GM21737 (cell line): ENCODE measurements at regions not wholly inside any gene's neighbourhood (a gene's known extent, or its start where the extent isn't known, plus 50 kb on each side); places are given as distances from the start of the nearest gene placed in this dataset.

Experiments used
- ATAC-seq: cut with Tn5 transposase; IDR thresholded peaks from one replicate; pipeline ENCODE4 v1.9.1; 2021; ENCODE audit warnings: mild to moderate bottlenecking, moderate library complexity; ENCODE audit not compliant: unreplicated experiment

DNA sequence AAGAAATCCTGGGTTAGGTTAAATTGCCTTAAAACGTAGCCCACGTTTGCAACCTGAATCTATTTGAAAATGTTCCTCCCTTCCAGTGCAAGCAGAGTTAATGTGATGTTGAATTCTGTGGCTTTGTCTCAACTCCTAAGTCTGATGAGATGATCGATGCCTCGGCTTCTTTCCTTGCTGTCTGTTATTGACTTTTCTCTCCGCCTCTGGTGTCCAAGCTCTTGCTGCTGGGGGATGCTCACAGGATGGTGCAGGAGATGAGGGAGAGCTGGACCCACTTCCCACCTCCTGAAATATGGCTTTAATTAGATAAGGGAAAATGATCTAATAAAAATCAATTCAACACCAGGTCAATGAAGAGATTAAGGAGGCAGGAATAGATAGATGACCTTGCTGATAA lies 407.9 kb upstream of the RGMA start:
- no peak for ATAC-seq

DNA sequence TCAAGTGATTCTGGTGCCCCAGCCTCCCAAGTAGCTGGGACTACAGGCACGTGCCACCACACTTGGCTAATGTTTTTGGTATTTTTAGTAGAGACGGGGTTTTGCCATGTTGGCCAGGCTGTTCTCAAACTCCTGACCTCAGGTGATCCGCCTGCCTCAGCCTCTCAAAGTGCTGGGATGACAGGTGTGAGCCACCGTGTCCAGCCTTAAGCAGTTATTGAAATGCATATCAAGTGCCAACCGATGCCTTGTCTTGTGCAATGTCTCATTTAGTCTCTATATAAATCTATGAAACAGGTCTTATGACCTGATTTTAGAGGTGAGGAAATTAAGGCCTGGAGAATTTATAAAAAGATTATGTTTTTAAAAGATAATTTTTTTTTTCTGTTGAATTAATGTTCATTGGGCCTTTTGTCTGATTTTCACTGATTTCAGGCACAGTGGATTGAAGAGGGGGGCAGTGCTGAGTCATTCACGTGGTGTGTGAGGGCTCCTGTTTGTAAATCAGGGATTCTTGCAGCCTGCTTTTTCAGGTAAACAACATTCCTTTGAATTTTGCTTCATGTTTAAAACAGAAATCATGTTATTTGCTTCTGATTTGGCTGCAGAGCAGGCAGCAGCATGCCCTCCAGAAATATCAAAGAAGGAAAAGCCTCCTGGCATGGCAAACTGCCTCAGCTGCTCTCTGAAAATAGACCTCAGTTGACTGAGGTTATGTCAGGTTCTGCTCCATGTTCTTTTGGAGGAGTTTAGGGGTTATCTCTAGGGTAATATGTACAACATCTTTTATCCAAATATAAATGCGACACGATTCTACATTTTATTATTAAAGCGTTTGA lies 407.0 kb upstream of the RGMA start:
- no peak for ATAC-seq

DNA sequence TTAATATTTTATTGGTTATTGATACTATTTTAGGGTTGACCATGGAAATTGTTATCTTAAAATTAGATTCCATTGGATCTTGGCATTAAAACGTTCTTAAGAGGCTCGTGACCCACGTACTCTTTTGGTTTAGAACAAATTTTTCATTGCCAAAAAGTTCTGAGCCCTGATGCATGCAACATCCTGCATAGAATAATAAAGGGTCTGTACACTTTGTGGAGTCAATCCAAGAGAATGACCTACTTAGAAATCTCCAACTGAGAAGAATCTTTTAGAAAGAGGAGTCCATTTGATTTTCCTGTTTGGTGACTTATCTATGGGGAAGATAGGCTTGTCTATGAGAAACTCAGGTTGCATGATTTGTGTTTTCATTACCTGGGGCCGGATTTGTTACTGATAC lies 404.2 kb upstream of the RGMA start:
- no peak for ATAC-seq

DNA sequence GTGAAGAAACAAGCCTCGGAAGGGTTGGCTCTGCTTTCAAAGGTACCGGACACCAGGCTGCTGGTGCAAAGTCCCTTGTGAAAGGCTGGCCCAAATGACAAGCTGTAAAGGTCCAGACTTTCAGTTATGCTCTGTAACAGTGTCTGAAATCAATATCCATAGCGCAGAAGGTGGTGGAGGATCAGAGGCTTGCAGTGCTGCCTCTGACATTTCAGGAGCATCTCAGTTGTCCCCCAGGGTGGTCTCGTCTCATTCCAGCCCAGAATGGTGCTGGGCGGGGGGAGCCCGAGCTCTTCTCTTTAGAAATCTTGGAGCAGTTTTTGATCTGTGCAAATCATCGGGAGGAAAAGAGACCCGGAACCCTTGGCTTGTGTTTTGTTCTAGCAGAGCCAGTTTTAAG lies 402.3 kb upstream of the RGMA start:
- ATAC-seq, result no peak

DNA sequence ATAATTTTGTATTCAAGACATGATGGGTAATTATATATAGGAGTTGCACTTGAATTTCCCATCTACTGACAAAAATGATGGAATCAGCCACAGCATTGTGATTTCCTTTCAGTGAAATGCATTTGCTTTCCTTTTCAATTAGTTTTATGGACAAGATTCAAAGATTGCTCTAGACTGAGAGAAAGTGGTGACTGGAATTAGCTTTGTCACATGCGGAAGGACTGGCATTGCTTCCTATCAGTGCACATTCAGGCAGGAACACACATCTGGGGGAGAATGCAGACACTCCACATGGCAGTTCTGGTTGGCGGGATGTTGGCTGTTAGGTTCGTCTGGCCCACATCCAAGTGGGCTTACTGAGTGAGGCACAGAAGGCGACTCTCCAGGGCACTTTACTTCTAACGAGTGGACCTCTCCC lies 399.3 kb upstream of the RGMA start:
- no peak for ATAC-seq

DNA sequence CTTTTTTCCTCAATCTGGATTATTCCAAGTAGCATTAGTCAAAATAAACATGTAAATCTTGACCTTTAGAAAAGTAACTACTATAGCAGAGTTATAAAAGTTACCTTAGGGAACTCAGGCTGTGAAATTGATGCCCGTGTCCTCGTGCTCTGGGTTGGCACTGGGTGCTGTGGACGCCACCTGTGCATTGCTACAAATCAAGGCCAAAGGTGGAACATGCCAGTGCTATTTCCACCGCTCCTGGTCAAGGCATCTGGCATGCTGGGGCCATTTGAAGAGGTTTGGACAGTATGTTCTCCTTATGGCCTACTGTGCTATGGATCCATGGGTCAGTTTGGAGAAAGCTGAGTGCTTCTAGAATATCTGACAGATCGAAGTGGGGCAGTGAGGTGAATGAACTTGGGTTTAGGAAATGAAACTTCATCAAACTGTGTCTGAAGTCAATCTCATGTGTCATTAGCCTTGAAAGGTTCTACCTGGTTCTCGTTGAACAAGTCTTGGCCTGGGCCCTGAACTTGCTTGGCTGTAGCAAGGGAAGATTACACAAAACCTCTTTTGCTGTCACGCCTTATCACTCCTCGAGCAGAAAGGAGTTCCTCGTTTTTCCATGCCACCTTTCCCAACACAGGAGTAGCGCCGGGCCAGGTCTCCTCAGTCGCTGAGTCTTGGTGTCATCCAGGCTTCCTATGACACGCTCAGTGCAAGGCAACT lies 397.6 kb upstream of the RGMA start:
- ATAC-seq, result no peak

DNA sequence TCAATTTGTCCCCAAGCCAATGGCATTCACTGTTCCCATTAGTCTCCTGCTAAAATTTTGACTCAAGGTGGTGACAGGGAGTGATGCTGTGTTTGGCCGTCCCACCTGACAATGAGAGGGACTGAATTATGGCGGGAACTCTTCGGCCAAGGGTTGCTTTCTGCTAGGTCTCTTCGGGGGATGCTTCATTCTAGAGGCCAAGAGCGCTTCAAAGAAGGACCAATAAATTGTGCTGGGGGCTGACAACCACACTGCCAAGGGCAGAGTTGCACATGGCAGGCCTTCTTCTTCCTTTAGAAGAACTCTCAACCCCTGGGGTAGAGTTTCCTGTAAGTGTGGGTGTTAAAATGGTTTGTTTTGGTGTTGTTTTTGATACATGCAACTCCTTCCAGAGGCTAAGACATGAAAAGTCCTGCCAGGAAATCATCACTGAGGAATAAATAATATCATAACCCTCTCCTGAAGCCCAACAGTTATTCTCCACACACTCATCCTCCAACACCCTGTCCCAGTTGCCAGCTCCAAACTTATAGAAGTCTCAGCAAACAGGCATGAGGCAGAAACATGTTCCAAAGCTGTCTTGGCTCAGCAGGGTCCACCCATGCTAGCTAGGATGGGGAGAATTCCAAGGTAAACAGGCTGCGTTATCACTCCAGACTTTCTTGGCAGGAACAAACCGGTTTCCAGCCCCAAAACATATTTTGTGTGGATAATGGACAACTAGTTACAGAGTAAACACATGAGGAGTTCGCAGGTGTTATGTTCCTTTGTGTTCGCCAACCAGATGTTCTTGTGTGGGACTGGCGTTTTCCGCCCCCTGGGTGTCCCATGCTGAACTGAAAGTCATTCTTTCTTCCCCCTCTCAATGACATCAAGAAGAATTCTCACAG lies 396.7 kb upstream of the RGMA start:
- no peak for ATAC-seq

DNA sequence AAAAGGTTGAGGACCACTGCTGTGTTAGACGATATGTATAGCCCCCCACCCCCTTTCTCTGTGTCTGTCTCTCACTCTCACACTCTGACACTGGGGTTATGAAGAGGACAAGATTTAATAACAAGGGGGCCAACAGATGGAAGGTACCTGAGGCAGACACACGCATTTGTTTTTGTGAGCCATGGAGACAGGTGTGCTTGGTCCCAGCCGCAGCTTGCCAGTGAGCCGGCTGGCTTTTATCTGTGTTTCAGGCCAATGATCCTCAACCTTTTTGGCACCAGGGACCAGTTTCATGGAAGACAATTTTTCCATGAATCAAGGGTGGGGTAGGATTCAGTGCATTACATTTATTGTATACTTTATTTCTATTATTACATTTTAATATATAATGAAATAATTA lies 394.9 kb upstream of the RGMA start:
- no peak for ATAC-seq

DNA sequence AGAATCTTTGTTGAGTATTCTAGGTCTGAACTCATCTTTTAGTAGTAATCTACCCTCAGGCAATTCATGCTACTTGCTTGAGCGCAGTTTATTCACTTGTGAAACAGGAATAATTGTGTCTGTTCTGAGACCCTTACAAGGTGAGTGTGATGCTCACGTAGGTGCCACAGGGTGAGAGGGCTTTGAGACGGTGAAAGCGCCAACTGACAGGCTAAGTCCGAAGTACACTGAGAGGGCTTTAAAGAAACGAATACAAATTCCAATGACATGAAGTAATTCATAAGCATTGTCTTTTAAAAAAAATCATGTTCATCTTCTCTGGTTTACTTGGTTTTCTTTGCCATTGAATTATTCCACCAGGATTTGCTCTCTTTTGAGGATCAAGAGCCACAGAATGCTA lies 393.7 kb upstream of the RGMA start:
- no peak for ATAC-seq

DNA sequence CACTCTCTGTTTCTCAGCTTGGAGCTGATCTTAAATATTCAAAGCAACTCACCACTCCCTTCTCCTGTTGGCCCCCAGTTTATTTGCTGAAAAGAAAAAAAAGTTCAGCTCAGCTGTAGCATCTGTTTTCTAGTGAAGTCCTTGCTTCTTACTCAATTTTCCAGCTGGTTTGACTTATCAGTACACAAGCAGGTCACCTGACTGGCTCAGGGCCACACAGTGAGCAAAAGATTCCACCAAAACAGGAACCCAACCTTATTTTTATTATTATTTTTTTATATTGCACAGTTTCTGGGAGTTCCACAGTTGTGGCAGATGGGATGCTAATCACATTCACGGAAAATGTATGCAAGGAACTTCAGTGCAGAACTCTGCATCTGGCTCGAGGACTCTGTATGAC lies 390.7 kb upstream of the RGMA start:
- no peak for ATAC-seq

DNA sequence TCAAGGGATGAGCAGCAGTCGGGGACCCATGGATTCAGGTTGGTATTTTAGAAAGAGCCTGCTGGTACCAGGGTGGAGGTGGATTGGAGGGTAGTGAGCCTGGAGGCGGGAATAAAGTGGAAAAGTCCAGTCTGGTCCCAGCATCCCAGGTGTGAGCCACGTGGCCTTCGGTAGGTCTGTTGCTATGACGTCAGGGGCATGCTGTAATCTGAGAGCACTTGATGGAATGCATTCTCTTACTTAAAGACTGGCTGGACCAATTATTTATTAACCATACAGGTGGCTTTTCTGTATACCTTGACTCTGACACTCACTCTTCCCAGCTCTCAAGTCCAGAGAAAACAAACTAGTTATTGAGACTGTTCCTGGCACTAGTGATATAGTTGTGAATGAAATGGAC lies 389.9 kb upstream of the RGMA start:
- no peak for ATAC-seq

DNA sequence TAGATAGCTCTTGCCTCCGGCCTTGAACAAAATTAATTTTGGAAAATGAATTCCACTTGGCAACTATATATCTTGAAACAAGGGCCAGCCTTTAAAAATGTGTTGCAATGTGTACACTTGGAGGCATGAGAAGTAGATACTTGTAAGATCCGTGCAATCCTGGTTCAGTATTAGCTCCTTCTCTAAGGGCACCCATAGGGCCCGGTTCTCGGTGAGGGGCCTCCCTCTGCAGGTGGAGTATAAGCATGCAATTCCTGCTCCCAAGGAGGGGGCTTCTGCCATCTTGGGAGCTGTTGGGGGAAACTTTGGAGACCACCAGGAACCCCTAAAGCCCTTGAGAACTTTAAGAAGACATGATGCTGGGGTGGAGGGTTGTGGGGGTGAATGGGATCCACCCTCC lies 388.7 kb upstream of the RGMA start:
- ATAC-seq, result no peak

DNA sequence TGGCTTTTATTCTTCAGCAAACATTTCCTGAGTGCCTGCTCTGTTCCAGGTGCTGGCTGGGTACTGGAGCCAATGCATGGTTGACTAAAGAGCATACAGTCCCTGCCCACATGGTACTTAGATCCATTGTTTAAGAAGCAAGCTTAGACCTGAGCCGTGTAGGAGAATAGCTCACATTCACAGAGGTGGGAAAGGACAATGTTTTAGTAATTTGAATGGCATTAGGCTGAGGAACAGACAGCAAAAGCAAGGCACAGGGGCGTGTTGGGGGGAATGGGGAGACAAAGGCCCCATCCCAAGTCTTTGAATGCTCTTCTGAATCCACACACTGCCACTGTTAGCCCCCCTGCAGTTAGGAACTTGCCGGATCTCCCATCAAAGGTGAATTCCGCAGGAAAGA lies 388.2 kb upstream of the RGMA start:
- ATAC-seq, result no peak

DNA sequence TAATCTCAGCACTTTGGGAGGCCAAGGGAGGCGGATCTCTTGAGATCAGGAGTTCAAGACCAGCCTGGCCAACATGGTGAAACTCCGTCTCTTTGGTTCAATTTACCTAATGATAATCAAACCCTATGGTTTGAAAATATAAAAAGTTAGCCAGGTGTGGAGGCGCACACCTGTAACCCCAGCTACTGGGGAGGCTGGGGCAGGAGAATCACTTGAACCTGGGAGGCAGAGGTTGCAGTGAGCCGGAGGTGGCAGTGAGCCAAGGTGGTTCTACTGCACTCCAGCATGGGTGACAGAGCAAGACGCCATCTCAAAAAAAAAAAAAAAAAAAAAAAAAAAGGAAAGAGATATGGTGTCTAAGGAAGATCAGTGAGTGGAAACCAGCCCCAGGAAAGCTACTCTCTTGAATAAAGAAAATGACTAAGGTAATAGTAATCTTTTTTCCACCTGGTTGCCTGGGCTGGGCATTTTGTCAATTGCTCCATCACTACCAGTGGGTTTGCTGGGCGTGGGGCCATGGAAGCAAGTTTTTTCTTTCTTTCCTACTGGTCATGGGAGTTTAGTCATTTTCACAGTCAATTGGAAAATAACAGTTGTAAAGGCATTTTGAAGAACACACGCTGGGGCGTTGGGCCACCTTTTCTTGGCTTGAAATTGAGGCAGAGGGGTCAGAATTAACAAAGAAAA lies 387.6 kb upstream of the RGMA start:
- ATAC-seq, result no peak

DNA sequence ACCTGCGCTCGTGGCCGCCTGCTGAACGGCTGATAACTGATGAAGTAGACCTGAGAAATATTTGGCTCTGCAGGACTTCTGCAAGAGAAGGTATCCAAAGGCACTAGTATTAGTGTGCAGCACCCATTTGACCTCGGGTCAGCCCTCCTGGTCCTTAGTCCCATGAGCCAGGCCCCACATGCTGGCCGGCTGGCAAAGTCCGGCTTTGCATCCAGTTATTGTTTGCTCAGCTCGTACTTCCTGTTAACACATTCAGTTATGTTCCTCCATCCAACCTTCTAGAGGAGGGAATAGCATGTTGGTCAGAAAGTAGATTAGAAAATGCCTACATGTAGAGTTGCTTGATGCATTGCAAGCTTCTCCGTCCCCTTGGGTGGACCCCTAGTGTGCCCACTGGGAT lies 385.7 kb upstream of the RGMA start:
- ATAC-seq, result no peak

DNA sequence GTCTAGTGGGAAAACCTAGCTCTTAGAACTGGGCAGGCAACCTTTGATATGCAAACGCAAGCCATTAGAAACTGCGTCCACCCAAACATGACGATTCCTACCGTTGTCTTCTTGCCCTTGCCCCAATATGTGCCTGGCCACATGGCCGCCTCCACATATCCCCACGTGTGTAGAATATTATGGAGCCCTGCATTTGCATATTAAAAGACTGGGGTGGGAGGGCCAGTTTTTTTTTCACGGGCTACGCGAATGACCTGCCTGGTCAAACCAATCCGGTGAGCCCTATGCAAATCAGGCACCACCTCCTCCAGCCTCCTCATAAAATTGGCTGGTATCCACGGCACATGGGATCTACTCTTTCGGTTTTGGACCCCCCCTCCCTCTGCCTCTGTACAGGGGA lies 381.0 kb upstream of the RGMA start:
- no peak for ATAC-seq

DNA sequence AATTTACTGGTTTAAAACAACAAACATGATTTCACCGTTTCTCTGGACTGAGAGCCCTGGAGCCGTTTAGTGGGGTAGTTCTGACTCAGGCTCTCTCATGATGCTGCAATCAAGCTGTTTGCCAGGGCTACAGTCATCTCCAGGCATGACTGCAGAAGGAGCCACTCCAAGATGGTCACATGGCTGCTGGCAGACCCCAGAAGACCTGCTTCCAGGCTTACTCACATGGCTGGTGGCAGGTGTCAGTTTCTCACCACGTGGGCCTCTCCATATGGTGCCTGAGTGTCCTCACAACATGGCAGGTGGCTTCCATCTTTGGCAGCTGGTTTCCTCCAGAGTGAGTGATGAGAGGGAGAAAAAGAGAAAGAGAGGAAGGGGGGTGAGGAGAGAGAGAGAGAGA lies 378.3 kb upstream of the RGMA start:
- no peak for ATAC-seq

DNA sequence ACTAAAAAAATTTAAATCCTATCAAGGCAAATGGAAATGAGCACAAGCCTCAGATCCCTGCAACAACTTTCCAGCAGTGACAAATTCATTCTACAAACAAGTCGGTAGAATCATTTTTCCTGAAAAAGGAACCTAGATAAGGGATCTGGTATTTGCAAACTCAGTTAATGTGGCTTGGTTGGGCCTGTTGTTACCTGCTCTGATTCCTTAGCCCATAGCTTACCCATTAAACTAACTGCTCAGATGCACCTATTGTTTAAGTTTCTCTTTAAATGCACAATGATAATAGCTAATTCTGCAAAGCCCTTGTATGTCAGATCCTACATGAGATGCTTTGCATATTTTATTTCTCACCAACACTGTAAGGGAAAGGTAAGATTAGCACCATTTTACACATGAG lies 377.4 kb upstream of the RGMA start:
- no peak for ATAC-seq

DNA sequence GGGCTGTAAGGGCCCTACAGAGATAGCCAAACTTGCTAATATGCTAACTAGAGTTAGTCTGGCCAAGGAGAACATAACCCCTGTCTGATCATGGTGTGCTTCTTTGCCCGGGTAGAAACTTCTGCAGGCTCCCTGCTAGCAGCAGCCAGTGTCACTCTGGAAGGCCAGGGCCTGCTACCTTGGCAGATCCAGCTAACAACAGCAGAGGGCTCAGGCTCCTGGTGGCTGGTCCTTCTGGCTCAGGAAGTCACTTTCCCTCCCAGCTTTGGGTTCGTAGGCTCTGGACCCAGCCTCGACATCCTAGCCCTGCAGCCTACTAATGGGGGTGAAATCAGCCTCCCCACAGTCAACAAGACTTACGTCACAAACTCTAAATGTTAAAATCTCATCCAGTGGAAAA lies 373.7 kb upstream of the RGMA start:
- ATAC-seq, result no peak

DNA sequence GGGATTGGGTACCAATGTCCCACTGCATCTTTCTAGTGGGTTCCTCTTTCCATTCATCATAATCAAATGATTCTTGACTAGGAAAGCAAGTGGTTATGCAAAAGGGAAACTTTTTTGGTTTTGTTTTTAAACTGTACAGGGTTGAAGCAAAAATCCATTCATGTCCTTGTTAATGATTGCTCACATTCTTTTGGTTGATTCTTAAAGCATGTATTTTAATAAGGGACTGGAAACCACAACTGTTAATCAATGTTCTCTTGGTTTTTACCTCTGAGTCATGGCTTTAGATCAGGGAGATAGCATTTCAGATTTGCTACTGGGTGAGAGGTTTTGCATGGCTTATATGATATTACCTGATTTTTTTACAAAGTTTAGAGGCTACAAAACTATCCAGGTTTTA lies 371.7 kb upstream of the RGMA start:
- peak; percentile 86 for ATAC-seq

DNA sequence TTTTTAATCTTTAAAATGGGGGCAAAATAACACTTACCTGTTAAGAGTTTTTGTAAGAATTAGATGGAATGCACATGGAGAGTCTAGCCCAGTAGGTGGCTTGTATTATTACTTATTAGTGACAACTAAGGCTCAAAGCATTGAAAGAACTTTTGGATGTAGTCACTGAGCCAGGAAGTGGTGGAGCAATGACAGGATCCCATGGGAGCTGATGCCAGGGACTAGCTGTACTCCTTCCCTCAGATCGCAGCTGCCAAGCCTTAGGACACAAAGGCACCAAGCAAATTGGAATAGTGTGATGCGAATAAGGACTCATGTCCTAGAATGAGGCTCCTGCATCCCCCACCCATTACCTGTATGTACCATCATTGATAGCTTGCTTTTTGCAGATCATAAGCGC lies 370.4 kb upstream of the RGMA start:
- ATAC-seq, result no peak
